UCSD-AML1 (cell line): ENCODE measurements at regions not wholly inside any gene's neighbourhood (a gene's known extent, or its start where the extent isn't known, plus 50 kb on each side); places are given as distances from the start of the nearest gene placed in this dataset.

Experiments
- DNase-seq: peaks from one replicate; lab custom pipeline; 2025; ENCODE audit not compliant: unreplicated experiment; lab: John Stamatoyannopoulos, UW

GRCh38 chr4:89604951-89605350 is 232.0 kb downstream of the SNCA start:
- DNase-seq, result no peak

GRCh38 chr4:89599026-89599425 is 237.9 kb downstream of the SNCA start:
- no peak for DNase-seq

- no peak for DNase-seq
Measured at GRCh38 chr4:89598602-89599001, 238.4 kb downstream of the SNCA start.

GRCh38 chr4:89595125-89595789 is 241.7 kb downstream of the SNCA start:
- no peak for DNase-seq

- DNase-seq, result no peak
Measured at GRCh38 chr4:89590128-89590527, 246.8 kb downstream of the SNCA start.

GRCh38 chr4:89588421-89588820 is 248.5 kb downstream of the SNCA start:
- DNase-seq, result no peak

- no peak for DNase-seq
Measured at GRCh38 chr4:89587364-89587763, 249.6 kb downstream of the SNCA start.

- no peak for DNase-seq
Measured at GRCh38 chr4:89586864-89587263, 250.1 kb downstream of the SNCA start.

- no peak for DNase-seq
Measured at GRCh38 chr4:89586318-89586717, 250.6 kb downstream of the SNCA start.

- DNase-seq, result no peak
Measured at GRCh38 chr4:89582756-89583505, 254.0 kb downstream of the SNCA start.

- DNase-seq, result no peak
Measured at GRCh38 chr4:89579771-89580170, 257.2 kb downstream of the SNCA start.

- DNase-seq, result no peak
Measured at GRCh38 chr4:89576246-89576645, 260.7 kb downstream of the SNCA start.

- DNase-seq, result no peak
Measured at GRCh38 chr4:89575840-89576239, 261.1 kb downstream of the SNCA start.

- DNase-seq, result no peak
Measured at GRCh38 chr4:89574176-89574575, 262.8 kb downstream of the SNCA start.

- DNase-seq, result no peak
Measured at GRCh38 chr4:89573656-89574055, 263.3 kb downstream of the SNCA start.

GRCh38 chr4:89572224-89572858 is 264.6 kb downstream of the SNCA start:
- no peak for DNase-seq

- DNase-seq, result no peak
Measured at GRCh38 chr4:89570931-89571330, 263.3 kb upstream of the GPRIN3 start.

GRCh38 chr4:89567936-89568335 is 260.3 kb upstream of the GPRIN3 start:
- DNase-seq, result no peak

- no peak for DNase-seq
Measured at GRCh38 chr4:89563431-89563830, 255.8 kb upstream of the GPRIN3 start.

GRCh38 chr4:89562746-89563145 is 255.1 kb upstream of the GPRIN3 start:
- no peak for DNase-seq

GRCh38 chr4:89561048-89561447 is 253.4 kb upstream of the GPRIN3 start:
- no peak for DNase-seq

GRCh38 chr4:89558147-89558546 is 250.5 kb upstream of the GPRIN3 start:
- no peak for DNase-seq
